ENCODE measurements at regions not wholly inside any gene's neighbourhood (a gene's known extent, or its start where the extent isn't known, plus 50 kb on each side); places are given as distances from the start of the nearest gene placed in this dataset.

DNA sequence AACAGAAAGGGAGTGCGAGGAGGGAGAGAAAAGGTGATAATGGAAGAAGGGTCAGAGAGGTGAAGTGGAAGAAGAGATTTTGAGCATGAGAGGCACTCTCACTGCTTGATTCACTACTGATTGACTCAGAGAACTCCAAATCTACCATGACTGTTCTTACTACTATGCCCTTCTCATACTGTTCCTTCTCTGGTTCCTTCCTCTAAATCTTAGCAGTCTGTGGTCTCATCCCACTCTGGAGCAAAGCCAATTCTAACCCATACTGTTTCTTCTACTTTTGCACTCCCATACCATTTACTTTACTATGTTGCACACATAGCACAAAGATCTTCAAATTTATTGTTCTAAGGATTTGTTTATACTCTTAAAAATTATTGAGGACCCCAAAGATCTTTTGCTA, 100.8 kb downstream of the DTWD1 start (continued):
- no peak for TF ChIP-seq MEIS1 (CRISPR knock-in tag; IDR thresholded peaks at IDR 0.05; ENCODE audit: borderline replicate concordance)
- TF ChIP-seq BCL6B (tag by site-specific recombination; IDR thresholded peaks at IDR 0.05): no peak
- no peak for TF ChIP-seq ZNF561 (tag by site-specific recombination; IDR thresholded peaks at IDR 0.05; ENCODE audit: borderline replicate concordance)
- no peak for TF ChIP-seq ZNF184 (tag by site-specific recombination; IDR thresholded peaks at IDR 0.05)

GRCh38 chr15:49723981-49724380, 103.1 kb downstream of the DTWD1 start:
- no peak for TF ChIP-seq GLI2 (tag by site-specific recombination; IDR thresholded peaks at IDR 0.05; ENCODE audit: borderline replicate concordance, low read depth)
- no peak for TF ChIP-seq RBAK (tag by site-specific recombination; IDR thresholded peaks at IDR 0.05)
- no peak for TF ChIP-seq ZNF658 (tag by site-specific recombination; IDR thresholded peaks at IDR 0.05)
- no peak for TF ChIP-seq TCF7L2 (IDR thresholded peaks at IDR 0.05; ENCODE audit: borderline replicate concordance, low read depth, low read length)
- no peaks in the 10 kb centered on the region for H3K4me1 ChIP-seq (ENCODE audit: control insufficient read depth, insufficient read depth, low read length)
- H3K36me3 ChIP-seq (ENCODE audit: control insufficient read depth in 2 of 2, insufficient read depth in 1 of 2, low read length in 2 of 2): no peaks in the 10 kb centered on the region
- H3K4me3 ChIP-seq (ENCODE audit: low read depth, low read length): no peak overlapping the region
- H3K27ac ChIP-seq (ENCODE audit: extremely low read depth, low read depth, low read length): no peak overlapping the region
- H3K9me3 ChIP-seq (ENCODE audit: control insufficient read depth, insufficient read depth, low read depth, low read length): no peaks in the 10 kb centered on the region
- ChIA-PET CTCF (no interaction called here), POLR2A (no interaction called here)

GRCh38 chr15:49731187-49732099, 110.6 kb downstream of the DTWD1 start:
- no peak overlapping the region for H3K27ac ChIP-seq (ENCODE audit: extremely low read depth, low read depth, low read length)
- no peaks in the 10 kb centered on the region for H3K9me3 ChIP-seq (ENCODE audit: control insufficient read depth, insufficient read depth, low read depth, low read length)
- H3K4me1 ChIP-seq (ENCODE audit: control insufficient read depth, insufficient read depth, low read length): no peaks in the 10 kb centered on the region
- no peaks in the 10 kb centered on the region for H3K36me3 ChIP-seq (ENCODE audit: control insufficient read depth in 2 of 2, insufficient read depth in 1 of 2, low read length in 2 of 2)
- no peak overlapping the region for H3K4me3 ChIP-seq (ENCODE audit: low read depth, low read length)
- ChIA-PET CTCF (no interaction called here), POLR2A (no interaction called here)
- no peak for TF ChIP-seq KLF17 (tag by site-specific recombination; IDR thresholded peaks at IDR 0.05)
- no peak for TF ChIP-seq PRDM10 (tag by site-specific recombination; IDR thresholded peaks at IDR 0.05)
- no peak for TF ChIP-seq ELK4 (IDR thresholded peaks at IDR 0.05; ENCODE audit: borderline replicate concordance, low read depth, low read length)
- TF ChIP-seq ZNF221 (tag by site-specific recombination; IDR thresholded peaks at IDR 0.05; ENCODE audit: borderline replicate concordance): no peak
- TF ChIP-seq ZNF670 (tag by site-specific recombination; IDR thresholded peaks at IDR 0.05; ENCODE audit: low read depth): no peak
- no peak for TF ChIP-seq ZNF16 (tag by site-specific recombination; IDR thresholded peaks at IDR 0.05; ENCODE audit: low read depth)
- TF ChIP-seq, protein P1, sequence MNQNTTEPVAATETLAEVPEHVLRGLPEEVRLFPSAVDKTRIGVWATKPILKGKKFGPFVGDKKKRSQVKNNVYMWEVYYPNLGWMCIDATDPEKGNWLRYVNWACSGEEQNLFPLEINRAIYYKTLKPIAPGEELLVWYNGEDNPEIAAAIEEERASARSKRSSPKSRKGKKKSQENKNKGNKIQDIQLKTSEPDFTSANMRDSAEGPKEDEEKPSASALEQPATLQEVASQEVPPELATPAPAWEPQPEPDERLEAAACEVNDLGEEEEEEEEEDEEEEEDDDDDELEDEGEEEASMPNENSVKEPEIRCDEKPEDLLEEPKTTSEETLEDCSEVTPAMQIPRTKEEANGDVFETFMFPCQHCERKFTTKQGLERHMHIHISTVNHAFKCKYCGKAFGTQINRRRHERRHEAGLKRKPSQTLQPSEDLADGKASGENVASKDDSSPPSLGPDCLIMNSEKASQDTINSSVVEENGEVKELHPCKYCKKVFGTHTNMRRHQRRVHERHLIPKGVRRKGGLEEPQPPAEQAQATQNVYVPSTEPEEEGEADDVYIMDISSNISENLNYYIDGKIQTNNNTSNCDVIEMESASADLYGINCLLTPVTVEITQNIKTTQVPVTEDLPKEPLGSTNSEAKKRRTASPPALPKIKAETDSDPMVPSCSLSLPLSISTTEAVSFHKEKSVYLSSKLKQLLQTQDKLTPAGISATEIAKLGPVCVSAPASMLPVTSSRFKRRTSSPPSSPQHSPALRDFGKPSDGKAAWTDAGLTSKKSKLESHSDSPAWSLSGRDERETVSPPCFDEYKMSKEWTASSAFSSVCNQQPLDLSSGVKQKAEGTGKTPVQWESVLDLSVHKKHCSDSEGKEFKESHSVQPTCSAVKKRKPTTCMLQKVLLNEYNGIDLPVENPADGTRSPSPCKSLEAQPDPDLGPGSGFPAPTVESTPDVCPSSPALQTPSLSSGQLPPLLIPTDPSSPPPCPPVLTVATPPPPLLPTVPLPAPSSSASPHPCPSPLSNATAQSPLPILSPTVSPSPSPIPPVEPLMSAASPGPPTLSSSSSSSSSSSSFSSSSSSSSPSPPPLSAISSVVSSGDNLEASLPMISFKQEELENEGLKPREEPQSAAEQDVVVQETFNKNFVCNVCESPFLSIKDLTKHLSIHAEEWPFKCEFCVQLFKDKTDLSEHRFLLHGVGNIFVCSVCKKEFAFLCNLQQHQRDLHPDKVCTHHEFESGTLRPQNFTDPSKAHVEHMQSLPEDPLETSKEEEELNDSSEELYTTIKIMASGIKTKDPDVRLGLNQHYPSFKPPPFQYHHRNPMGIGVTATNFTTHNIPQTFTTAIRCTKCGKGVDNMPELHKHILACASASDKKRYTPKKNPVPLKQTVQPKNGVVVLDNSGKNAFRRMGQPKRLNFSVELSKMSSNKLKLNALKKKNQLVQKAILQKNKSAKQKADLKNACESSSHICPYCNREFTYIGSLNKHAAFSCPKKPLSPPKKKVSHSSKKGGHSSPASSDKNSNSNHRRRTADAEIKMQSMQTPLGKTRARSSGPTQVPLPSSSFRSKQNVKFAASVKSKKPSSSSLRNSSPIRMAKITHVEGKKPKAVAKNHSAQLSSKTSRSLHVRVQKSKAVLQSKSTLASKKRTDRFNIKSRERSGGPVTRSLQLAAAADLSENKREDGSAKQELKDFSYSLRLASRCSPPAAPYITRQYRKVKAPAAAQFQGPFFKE (tag by site-specific recombination; IDR thresholded peaks at IDR 0.05; ENCODE audit: borderline replicate concordance): no peak
- TF ChIP-seq ZNF366 (tag by site-specific recombination; conservative IDR thresholded peaks at IDR 0.05): no peak
- TF ChIP-seq YY1 (tag by site-specific recombination; IDR thresholded peaks at IDR 0.05): no peak
- TF ChIP-seq ZNF658 (tag by site-specific recombination; IDR thresholded peaks at IDR 0.05): no peak
- no peak for TF ChIP-seq ZNF211 (tag by site-specific recombination; IDR thresholded peaks at IDR 0.05; ENCODE audit: low read depth)
